K562 (cell line): ENCODE measurements at regions not wholly inside any gene's neighbourhood (a gene's known extent, or its start where the extent isn't known, plus 50 kb on each side); places are given as distances from the start of the nearest gene placed in this dataset.

ENCODE experiments used
- ATAC-seq: fragments of 200-7000 bp; cut with Tn5 transposase; 3 replicates; pipeline ENCODE4 v1.9.1; 2020; ENCODE audit warnings: moderate library complexity
- BruUV-seq: library from RNA; stranded (reverse); fragments of 400-500 nt; replicated peaks from 2 replicates; lab custom pipeline; 2021; lab: Mats Ljungman, UMichigan
- CTCF ChIA-PET: fragments of 300-600 bp; formaldehyde crosslinking; extraction: SDS; loops from one replicate; lab custom pipeline; 2021; ENCODE audit warnings: low intra/inter-chr PET ratio; lab: Yijun Ruan, JAX
- POLR2A ChIA-PET: fragments of 300-600, 350-650 bp; sonication (Branson Sonifier 250); formaldehyde crosslinking; extraction: SDS; loops from one replicate; lab custom pipeline; 2021; ENCODE audit warnings: antibody characterized with exemption, inconsistent platforms; lab: Yijun Ruan, JAX
- DNase-seq, 4 experiments: peaks; one replicate each; pipeline versions ENCODE4 v3.0.0 to v3.0.0-alpha.2; 2011 to 2018; ENCODE audit warnings: low spot score in 3 of 4, mixed read lengths in 3 of 4; ENCODE audit errors: extremely low read depth in 1 of 4
- FAIRE-seq: peaks from 2 replicates; lab custom pipeline; 2011; peaks lifted over from hg19 to GRCh38; lab: Jason Lieb, UNC
- H2AFZ ChIP-seq: 2 replicates; pipeline ENCODE4 v1.6.0; 2011; ENCODE audit warnings: low read depth, low read length, control low read depth, inconsistent platforms
- H3K27ac ChIP-seq: fragments of 200-600 bp; 3 replicates; pipeline ENCODE4 v1.8.0; 2011; ENCODE audit warnings: low read depth, mild to moderate bottlenecking, control low read depth, inconsistent platforms, low read length, moderate library complexity, mixed read lengths; ENCODE audit errors: extremely low read depth
- H3K27me3 ChIP-seq, 2 experiments: fragments of 300-600 bp in 1 of 2; 2 replicates in 1 of 2; 3 replicates in 1 of 2; pipeline versions ENCODE4 v1.6.0 to v1.8.0; 2011; ENCODE audit warnings: inconsistent platforms in 2 of 2, low read length in 2 of 2, mild to moderate bottlenecking in 1 of 2, mixed read lengths in 1 of 2, moderate library complexity in 1 of 2; ENCODE audit not compliant: control insufficient read depth in 2 of 2, insufficient read depth in 2 of 2
- H3K36me3 ChIP-seq: fragments of 300-600 bp; 3 replicates; pipeline ENCODE4 v1.8.0; 2011; ENCODE audit warnings: mild to moderate bottlenecking, low read length, inconsistent platforms; ENCODE audit not compliant: control insufficient read depth, insufficient read depth
- H3K4me1 ChIP-seq, 2 experiments: fragments of 200-600 bp in 1 of 2; replicated peaks in 1 of 2; 2 replicates in 1 of 2; 3 replicates in 1 of 2; pipeline versions ENCODE4 v1.5.1 to v1.8.0; 2011; ENCODE audit warnings: inconsistent platforms in 2 of 2, low read length in 2 of 2, mild to moderate bottlenecking in 1 of 2, mixed read lengths in 1 of 2, moderate library complexity in 1 of 2; ENCODE audit not compliant: control insufficient read depth in 2 of 2, insufficient read depth in 2 of 2
- H3K4me2 ChIP-seq: 2 replicates; pipeline ENCODE4 v1.6.1; 2011; ENCODE audit warnings: low read length, control low read depth, inconsistent platforms, mixed read lengths; ENCODE audit not compliant: insufficient read depth
- H3K4me3 ChIP-seq: fragments of 200-600 bp; sonication (generic), shearing (Covaris generic); 2 replicates; pipeline ENCODE4 v1.5.1; 2016; ENCODE audit warnings: control low read depth, inconsistent platforms
- H3K79me2 ChIP-seq: fragments of 200-600 bp; 3 replicates; pipeline ENCODE4 v1.8.0; 2011; ENCODE audit warnings: low read length, inconsistent platforms; ENCODE audit not compliant: control insufficient read depth, insufficient read depth
- H3K9ac ChIP-seq, 2 experiments: 2 replicates each; pipeline versions ENCODE4 v1.6.0 to v1.6.1; 2011; ENCODE audit warnings: low read depth in 2 of 2, low read length in 2 of 2, control low read depth in 1 of 2, inconsistent platforms in 1 of 2, mild to moderate bottlenecking in 1 of 2, mixed read lengths in 1 of 2; ENCODE audit not compliant: insufficient read depth in 1 of 2
- H3K9me1 ChIP-seq: one replicate; pipeline ENCODE4 v1.6.0; 2011; ENCODE audit warnings: inconsistent platforms, mild to moderate bottlenecking, low read length, moderate library complexity; ENCODE audit not compliant: control insufficient read depth, insufficient read depth
- H3K9me3 ChIP-seq: replicated peaks from 2 replicates; pipeline ENCODE4 v1.5.1; 2011; ENCODE audit warnings: low read depth, low read length, inconsistent platforms; ENCODE audit not compliant: control insufficient read depth, insufficient read depth
- H4K20me1 ChIP-seq: replicated peaks from 2 replicates; pipeline ENCODE4 v1.6.1; 2011; ENCODE audit warnings: low read length, inconsistent platforms, mixed read lengths; ENCODE audit not compliant: control insufficient read depth, insufficient read depth
- ARNT ChIP-seq, 2 experiments: fragments of 450-650 bp; IDR thresholded peaks; 2 replicates each; pipeline ENCODE4 v1.6.1; 2016; ENCODE audit warnings: mild to moderate bottlenecking in 1 of 2
- BRD4 ChIP-seq: fragments of 200-600 bp; sonication (generic); IDR thresholded peaks from 2 replicates; pipeline ENCODE4 v1.6.1; 2017; ENCODE audit warnings: inconsistent platforms
- BRF1 ChIP-seq: IDR thresholded peaks from 3 replicates; pipeline ENCODE4 v1.6.1; 2011; ENCODE audit warnings: borderline replicate concordance, mild to moderate bottlenecking; ENCODE audit not compliant: insufficient read length; ENCODE audit errors: extremely low read depth
- NUFIP1 ChIP-seq: fragments of 450-650 bp; IDR thresholded peaks from 2 replicates; pipeline ENCODE4 v1.6.1; 2018; ENCODE audit not compliant: partially characterized antibody
- PRPF4 ChIP-seq: fragments of 200-400 bp; formaldehyde crosslinking; IDR thresholded peaks from one replicate; pipeline ENCODE4 v1.6.1; 2017; ENCODE audit warnings: low read length, low read depth, mild to moderate bottlenecking; ENCODE audit not compliant: insufficient read depth, poor library complexity, severe bottlenecking
- PURB ChIP-seq: sonication (generic); formaldehyde crosslinking; IDR thresholded peaks from 2 replicates; pipeline ENCODE4 v1.9.0; 2021; ENCODE audit warnings: low read depth, mild to moderate bottlenecking, missing genetic modification reagents
- RBM39 ChIP-seq: fragments of 200-400 bp; formaldehyde crosslinking; optimal IDR thresholded peaks from 2 replicates; pipeline ENCODE3; 2018; ENCODE audit warnings: low read depth, low read length
- ZFP1 ChIP-seq: fragments of 450-650 bp; formaldehyde crosslinking; IDR thresholded peaks from 2 replicates; pipeline ENCODE4 v1.4.0; 2020; ENCODE audit warnings: mild to moderate bottlenecking, mixed read lengths
- ZNF324 ChIP-seq: fragments of 250-450 bp; sonication (Bioruptor Pico); IDR thresholded peaks from 2 replicates; pipeline ENCODE4 v1.4.0; 2020; ENCODE audit warnings: mild to moderate bottlenecking
- ZNF354B ChIP-seq: fragments of 250-450 bp; sonication (Bioruptor Pico); IDR thresholded peaks from 2 replicates; pipeline ENCODE4 v1.4.0; 2020
- WGBS: fragments of 100-300 bp; shearing (Covaris generic); methylation state at CpG from one replicate; pipeline ENCODE4 v1.1.6; 2016; ENCODE audit warnings: low coverage, mixed read lengths; ENCODE audit not compliant: insufficient coverage; ENCODE audit errors: missing lambda C conversion rate; 5-methylcytosine and 5-hydroxymethylcytosine counted together
- in situ Hi-C: fragments of 300-500 bp; cut with MboI; formaldehyde crosslinking; loops from 4 replicates; pipeline ENCODE4 v1.15.0; 2018; ENCODE audit warnings: inconsistent platforms, mixed read lengths
- intact Hi-C: fragments of 100-400 bp; cut with micrococcal nuclease; formaldehyde crosslinking; loops from 2 replicates; pipeline ENCODE4 v1.14.2; 2022
- TF ChIP-seq, protein P1 (sequence below): sonication (generic); formaldehyde crosslinking; IDR thresholded peaks from 2 replicates; pipeline ENCODE4 v1.8.0; 2023; ENCODE audit warnings: missing genetic modification reagents, mild to moderate bottlenecking, borderline replicate concordance
- TF ChIP-seq, protein P2 (sequence below): fragments of 250-450 bp; sonication (Bioruptor Pico); IDR thresholded peaks from 2 replicates; pipeline ENCODE4 v1.4.0; 2020; ENCODE audit warnings: mild to moderate bottlenecking, moderate library complexity
- TF ChIP-seq, protein P3 (sequence below): fragments of 450-650 bp; IDR thresholded peaks from 2 replicates; pipeline ENCODE4 v1.6.1; 2017; ENCODE audit warnings: antibody characterized with exemption
- TF ChIP-seq, protein P4 (sequence below): fragments of 250-450 bp; sonication (Bioruptor Pico); IDR thresholded peaks from 2 replicates; pipeline ENCODE4 v1.8.0; 2021; ENCODE audit warnings: borderline replicate concordance, mild to moderate bottlenecking, moderate library complexity; ENCODE audit not compliant: poor library complexity, severe bottlenecking

- H3K4me2 ChIP-seq: no peak overlapping the region
- POLR2A ChIA-PET: interaction anchor here (0.6 kb wide), 1 partner anchor 21 kb away, joined by 3 read pairs; no protein-coding TSS in a partner anchor
- no peak for DNase-seq
- no peaks in the 10 kb centered on the region for H3K9me3 ChIP-seq
- no peak overlapping the region for H3K27ac ChIP-seq
- CTCF ChIA-PET: interaction anchor here (4.8 kb wide), 1 partner anchor 143 kb away, joined by 65 read pairs; no protein-coding TSS in a partner anchor
- no peak overlapping the region for H2AFZ ChIP-seq
- no peaks in the 10 kb centered on the region for H3K79me2 ChIP-seq
- H4K20me1 ChIP-seq: no peaks in the 10 kb centered on the region
- no peak for FAIRE-seq
- H3K9ac ChIP-seq: no peak overlapping the region
- in situ Hi-C loops (loop anchor here (5.0 to 25.0 kb wide), 2 partner anchors 80 to 700 kb away; no protein-coding TSS in a partner anchor), intact Hi-C loops (loop anchor here (5.0 kb wide), 1 partner anchor 290 kb away; no protein-coding TSS in a partner anchor)
- ATAC-seq: no peak
- peaks cover 0 to 3% of the 10 kb centered on the region in 2 experiments; a peak in 1 of 5 replicates for H3K27me3 ChIP-seq
- H3K4me1 ChIP-seq: peaks cover 3 to 12% of the 10 kb centered on the region in 2 experiments; a peak in 3 of 5 replicates
- WGBS: 6% methylated on average over 4 of the region's 4 CpGs
- no TSS peak for BruUV-seq
- no peak overlapping the region for H3K4me3 ChIP-seq
- H3K36me3 ChIP-seq: no peaks in the 10 kb centered on the region
- H3K9me1 ChIP-seq: no peaks in the 10 kb centered on the region
- TF ChIP-seq NUFIP1 (no peak), PURB (CRISPR knock-in tag) (no peak), ZFP1 (CRISPR knock-in tag) (no peak), ZNF354B (CRISPR knock-in tag) (no peak), PRPF4 (no peak), RBM39 (no peak), BRF1 (no peak), ZNF324 (CRISPR knock-in tag) (no peak), ARNT (IDR thresholded peaks at IDR 0.05) (no peak), BRD4 (no peak)
- TF ChIP-seq, protein P1, sequence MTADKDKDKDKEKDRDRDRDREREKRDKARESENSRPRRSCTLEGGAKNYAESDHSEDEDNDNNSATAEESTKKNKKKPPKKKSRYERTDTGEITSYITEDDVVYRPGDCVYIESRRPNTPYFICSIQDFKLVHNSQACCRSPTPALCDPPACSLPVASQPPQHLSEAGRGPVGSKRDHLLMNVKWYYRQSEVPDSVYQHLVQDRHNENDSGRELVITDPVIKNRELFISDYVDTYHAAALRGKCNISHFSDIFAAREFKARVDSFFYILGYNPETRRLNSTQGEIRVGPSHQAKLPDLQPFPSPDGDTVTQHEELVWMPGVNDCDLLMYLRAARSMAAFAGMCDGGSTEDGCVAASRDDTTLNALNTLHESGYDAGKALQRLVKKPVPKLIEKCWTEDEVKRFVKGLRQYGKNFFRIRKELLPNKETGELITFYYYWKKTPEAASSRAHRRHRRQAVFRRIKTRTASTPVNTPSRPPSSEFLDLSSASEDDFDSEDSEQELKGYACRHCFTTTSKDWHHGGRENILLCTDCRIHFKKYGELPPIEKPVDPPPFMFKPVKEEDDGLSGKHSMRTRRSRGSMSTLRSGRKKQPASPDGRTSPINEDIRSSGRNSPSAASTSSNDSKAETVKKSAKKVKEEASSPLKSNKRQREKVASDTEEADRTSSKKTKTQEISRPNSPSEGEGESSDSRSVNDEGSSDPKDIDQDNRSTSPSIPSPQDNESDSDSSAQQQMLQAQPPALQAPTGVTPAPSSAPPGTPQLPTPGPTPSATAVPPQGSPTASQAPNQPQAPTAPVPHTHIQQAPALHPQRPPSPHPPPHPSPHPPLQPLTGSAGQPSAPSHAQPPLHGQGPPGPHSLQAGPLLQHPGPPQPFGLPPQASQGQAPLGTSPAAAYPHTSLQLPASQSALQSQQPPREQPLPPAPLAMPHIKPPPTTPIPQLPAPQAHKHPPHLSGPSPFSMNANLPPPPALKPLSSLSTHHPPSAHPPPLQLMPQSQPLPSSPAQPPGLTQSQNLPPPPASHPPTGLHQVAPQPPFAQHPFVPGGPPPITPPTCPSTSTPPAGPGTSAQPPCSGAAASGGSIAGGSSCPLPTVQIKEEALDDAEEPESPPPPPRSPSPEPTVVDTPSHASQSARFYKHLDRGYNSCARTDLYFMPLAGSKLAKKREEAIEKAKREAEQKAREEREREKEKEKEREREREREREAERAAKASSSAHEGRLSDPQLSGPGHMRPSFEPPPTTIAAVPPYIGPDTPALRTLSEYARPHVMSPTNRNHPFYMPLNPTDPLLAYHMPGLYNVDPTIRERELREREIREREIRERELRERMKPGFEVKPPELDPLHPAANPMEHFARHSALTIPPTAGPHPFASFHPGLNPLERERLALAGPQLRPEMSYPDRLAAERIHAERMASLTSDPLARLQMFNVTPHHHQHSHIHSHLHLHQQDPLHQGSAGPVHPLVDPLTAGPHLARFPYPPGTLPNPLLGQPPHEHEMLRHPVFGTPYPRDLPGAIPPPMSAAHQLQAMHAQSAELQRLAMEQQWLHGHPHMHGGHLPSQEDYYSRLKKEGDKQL (CRISPR knock-in tag): no peak
- TF ChIP-seq, protein P2, sequence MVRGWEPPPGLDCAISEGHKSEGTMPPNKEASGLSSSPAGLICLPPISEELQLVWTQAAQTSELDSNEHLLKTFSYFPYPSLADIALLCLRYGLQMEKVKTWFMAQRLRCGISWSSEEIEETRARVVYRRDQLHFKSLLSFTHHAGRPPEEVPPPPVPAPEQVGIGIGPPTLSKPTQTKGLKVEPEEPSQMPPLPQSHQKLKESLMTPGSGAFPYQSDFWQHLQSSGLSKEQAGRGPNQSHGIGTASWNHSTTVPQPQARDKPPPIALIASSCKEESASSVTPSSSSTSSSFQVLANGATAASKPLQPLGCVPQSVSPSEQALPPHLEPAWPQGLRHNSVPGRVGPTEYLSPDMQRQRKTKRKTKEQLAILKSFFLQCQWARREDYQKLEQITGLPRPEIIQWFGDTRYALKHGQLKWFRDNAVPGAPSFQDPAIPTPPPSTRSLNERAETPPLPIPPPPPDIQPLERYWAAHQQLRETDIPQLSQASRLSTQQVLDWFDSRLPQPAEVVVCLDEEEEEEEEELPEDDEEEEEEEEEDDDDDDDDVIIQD (CRISPR knock-in tag): no peak
- TF ChIP-seq, protein P3, sequence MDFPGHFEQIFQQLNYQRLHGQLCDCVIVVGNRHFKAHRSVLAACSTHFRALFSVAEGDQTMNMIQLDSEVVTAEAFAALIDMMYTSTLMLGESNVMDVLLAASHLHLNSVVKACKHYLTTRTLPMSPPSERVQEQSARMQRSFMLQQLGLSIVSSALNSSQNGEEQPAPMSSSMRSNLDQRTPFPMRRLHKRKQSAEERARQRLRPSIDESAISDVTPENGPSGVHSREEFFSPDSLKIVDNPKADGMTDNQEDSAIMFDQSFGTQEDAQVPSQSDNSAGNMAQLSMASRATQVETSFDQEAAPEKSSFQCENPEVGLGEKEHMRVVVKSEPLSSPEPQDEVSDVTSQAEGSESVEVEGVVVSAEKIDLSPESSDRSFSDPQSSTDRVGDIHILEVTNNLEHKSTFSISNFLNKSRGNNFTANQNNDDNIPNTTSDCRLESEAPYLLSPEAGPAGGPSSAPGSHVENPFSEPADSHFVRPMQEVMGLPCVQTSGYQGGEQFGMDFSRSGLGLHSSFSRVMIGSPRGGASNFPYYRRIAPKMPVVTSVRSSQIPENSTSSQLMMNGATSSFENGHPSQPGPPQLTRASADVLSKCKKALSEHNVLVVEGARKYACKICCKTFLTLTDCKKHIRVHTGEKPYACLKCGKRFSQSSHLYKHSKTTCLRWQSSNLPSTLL: no peak
- TF ChIP-seq, protein P4, sequence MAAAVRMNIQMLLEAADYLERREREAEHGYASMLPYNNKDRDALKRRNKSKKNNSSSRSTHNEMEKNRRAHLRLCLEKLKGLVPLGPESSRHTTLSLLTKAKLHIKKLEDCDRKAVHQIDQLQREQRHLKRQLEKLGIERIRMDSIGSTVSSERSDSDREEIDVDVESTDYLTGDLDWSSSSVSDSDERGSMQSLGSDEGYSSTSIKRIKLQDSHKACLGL (CRISPR knock-in tag): no peak
These were observed 53.1 kb downstream of the CYRIA start for GRCh38 chr2:16612490-16612889.
